B cell (primary cell): ENCODE measurements at regions not wholly inside any gene's neighbourhood (a gene's known extent, or its start where the extent isn't known, plus 50 kb on each side); places are given as distances from the start of the nearest gene placed in this dataset.

Experiments
- ATAC-seq: fragments of 200-7000 bp; cut with Tn5 transposase; one replicate; pipeline ENCODE4 v1.10.0; 2021; ENCODE audit warnings: low read depth, mild to moderate bottlenecking, moderate number of reproducible peaks, moderate library complexity
- CTCF ChIA-PET: fragments of 350-600 bp; sonication (Branson Sonifier 250); formaldehyde crosslinking; loops from one replicate; lab custom pipeline; 2021; ENCODE audit warnings: antibody characterized with exemption, inconsistent platforms; lab: Charles Lee
- POLR2A ChIA-PET: fragments of 350-600 bp; sonication (Branson Sonifier 250); formaldehyde crosslinking; loops from one replicate; lab custom pipeline; 2021; ENCODE audit warnings: antibody characterized with exemption; lab: Charles Lee
- DNase-seq: peaks from one replicate; pipeline ENCODE4 v3.0.0; 2013
- H2AFZ ChIP-seq: 2 replicates; pipeline ENCODE4 v1.6.1; 2012; ENCODE audit warnings: mild to moderate bottlenecking, low read depth, low read length; ENCODE audit not compliant: insufficient read depth, poor library complexity, severe bottlenecking
- H3K27ac ChIP-seq, 2 donors: 1 replicate in 1 of 2; 2 replicates in 1 of 2; pipeline ENCODE4 v1.5.1; 2012 to 2013; ENCODE audit warnings: low read length in 2 of 2, mild to moderate bottlenecking in 2 of 2, moderate library complexity in 1 of 2
- H3K27me3 ChIP-seq, 4 experiments: fragments of 200-600 bp in 1 of 4; sonication (generic) in 1 of 4; replicated peaks in 1 of 4; 1 replicate in 2 of 4; 2 replicates in 2 of 4; pipeline versions ENCODE4 v1.6.1 to v1.7.0; 2013 to 2016; ENCODE audit warnings: low read length in 3 of 4, mild to moderate bottlenecking in 2 of 4, mixed read lengths in 1 of 4, moderate library complexity in 1 of 4; ENCODE audit not compliant: insufficient read depth in 4 of 4, control insufficient read depth in 3 of 4; ENCODE audit errors: control extremely low read depth in 1 of 4
- H3K36me3 ChIP-seq, 2 experiments: replicated peaks in 1 of 2; 1 replicate in 1 of 2; 2 replicates in 1 of 2; pipeline versions ENCODE4 v1.6.1 to v1.7.1; 2013; ENCODE audit warnings: low read length in 1 of 2; ENCODE audit not compliant: insufficient read depth in 2 of 2, control insufficient read depth in 1 of 2; ENCODE audit errors: control extremely low read depth in 1 of 2, extremely low read depth in 1 of 2
- H3K4me1 ChIP-seq, 2 donors: fragments of 200-600 bp in 1 of 2; sonication (generic) in 1 of 2; 1 replicate in 1 of 2; 2 replicates in 1 of 2; pipeline versions ENCODE4 v1.5.1 to v1.6.1; 2013 to 2017; ENCODE audit warnings: low read length in 2 of 2; ENCODE audit not compliant: control insufficient read depth in 2 of 2, insufficient read depth in 2 of 2
- H3K4me2 ChIP-seq: replicated peaks from 2 replicates; pipeline ENCODE3; 2012; ENCODE audit warnings: mild to moderate bottlenecking, low read depth, low read length; ENCODE audit not compliant: poor library complexity, severe bottlenecking
- H3K4me3 ChIP-seq, 5 experiments: fragments of 200-600 bp in 1 of 5; sonication (generic) in 1 of 5; 1 replicate in 3 of 5; 2 replicates in 2 of 5; pipeline versions ENCODE4 v1.5.1 to v1.7.0; 2011 to 2016; ENCODE audit warnings: low read length in 4 of 5, mild to moderate bottlenecking in 4 of 5, low read depth in 2 of 5, control low read depth in 1 of 5, moderate library complexity in 1 of 5; ENCODE audit not compliant: insufficient read depth in 1 of 5; ENCODE audit errors: control extremely low read depth in 1 of 5, extremely low read depth in 1 of 5
- H3K79me2 ChIP-seq: fragments of 200-600 bp; sonication (generic); one replicate; pipeline ENCODE4 v1.6.0; 2016; ENCODE audit warnings: low read length; ENCODE audit not compliant: control insufficient read depth, insufficient read depth
- H3K9ac ChIP-seq: fragments of 200-600 bp; sonication (generic); 2 replicates; pipeline ENCODE4 v1.6.1; 2017; ENCODE audit warnings: mild to moderate bottlenecking, low read length, moderate library complexity
- H3K9me3 ChIP-seq, 3 donors: one replicate each; pipeline versions ENCODE4 v1.6.1 to v1.7.1; 2013; ENCODE audit warnings: low read length in 2 of 3; ENCODE audit not compliant: control insufficient read depth in 2 of 3, insufficient read depth in 1 of 3; ENCODE audit errors: control extremely low read depth in 1 of 3
- H4K20me1 ChIP-seq: 2 replicates; pipeline ENCODE4 v1.6.0; 2012; ENCODE audit warnings: mild to moderate bottlenecking, low read length; ENCODE audit not compliant: insufficient read depth, control insufficient read depth, poor library complexity, severe bottlenecking
- H3K27ac Mint-ChIP-seq: one replicate; pipeline ENCODE4 v1.8.0; 2021; ENCODE audit warnings: mixed read lengths
- H3K27me3 Mint-ChIP-seq: one replicate; pipeline ENCODE4 v1.8.0; 2021; ENCODE audit warnings: mixed read lengths
- H3K4me1 Mint-ChIP-seq: one replicate; pipeline ENCODE4 v1.8.0; 2021; ENCODE audit warnings: mixed read lengths
- H3K4me3 Mint-ChIP-seq: one replicate; pipeline ENCODE4 v1.8.0; 2021; ENCODE audit warnings: mixed read lengths
- H3K9me3 Mint-ChIP-seq: one replicate; pipeline ENCODE4 v1.8.0; 2022; ENCODE audit warnings: mixed read lengths; ENCODE audit not compliant: insufficient read depth
- EZH2 ChIP-seq: IDR thresholded peaks from 2 replicates; pipeline ENCODE4 v1.6.1; 2012; ENCODE audit warnings: borderline replicate concordance, low read depth, mild to moderate bottlenecking, moderate library complexity, low read length; ENCODE audit not compliant: insufficient read depth, poor library complexity, severe bottlenecking
- WGBS: methylation state at CpG from one replicate; pipeline ENCODE4 v1.1.5; 2013; ENCODE audit warnings: missing lambda C conversion rate; ENCODE audit not compliant: insufficient coverage; 5-methylcytosine and 5-hydroxymethylcytosine counted together
- intact Hi-C: fragments of 100-400 bp; cut with micrococcal nuclease; formaldehyde crosslinking; loops from one replicate; pipeline ENCODE4 v1.10.0; 2022
- TF ChIP-seq, protein P1 (sequence below): fragments of 200-600 bp; IDR thresholded peaks from one replicate; pipeline ENCODE4 v1.8.0; 2022; ENCODE audit warnings: antibody characterized with exemption, mild to moderate bottlenecking

DNA sequence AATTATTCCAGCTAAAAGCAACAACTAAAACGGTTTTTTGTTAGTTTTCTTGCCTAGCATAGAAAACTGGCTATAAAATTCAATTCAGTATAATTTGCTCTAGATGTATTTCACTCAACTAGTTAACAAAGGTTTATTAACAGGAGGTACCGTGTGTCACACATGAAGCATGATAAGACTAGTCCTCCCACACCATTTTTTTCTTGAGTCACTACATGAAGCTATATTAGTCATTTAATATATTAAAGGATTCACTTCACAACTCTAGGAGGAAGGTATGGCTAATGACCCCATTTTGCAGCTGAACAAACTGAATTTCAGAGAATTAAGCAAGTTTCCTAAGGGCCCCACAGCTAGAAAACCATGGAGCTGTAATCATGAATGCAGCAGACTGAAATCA lies 307.8 kb upstream of the USP25 start:
- intact Hi-C loops = no loop called here
- Mint-ChIP-seq H3K4me1 (no peaks in the 10 kb centered on the region), H3K27me3 (no peaks in the 10 kb centered on the region), H3K9me3 (no peaks in the 10 kb centered on the region), H3K4me3 (no peak overlapping the region), H3K27ac (no peak overlapping the region)
- H3K36me3 ChIP-seq = no peaks in the 10 kb centered on the region
- H3K27ac ChIP-seq = no peak overlapping the region
- POLR2A ChIA-PET = no interaction called here
- DNase-seq (no peak), ATAC-seq (no peak)
- H2AFZ ChIP-seq = no peak overlapping the region
- H3K4me3 ChIP-seq = no peak overlapping the region
- no peaks in the 10 kb centered on the region for H3K79me2 ChIP-seq
- no peaks in the 10 kb centered on the region for H4K20me1 ChIP-seq
- no peak overlapping the region for H3K9ac ChIP-seq
- no peak overlapping the region for H3K4me2 ChIP-seq
- no peaks in the 10 kb centered on the region for H3K9me3 ChIP-seq
- H3K4me1 ChIP-seq = no peaks in the 10 kb centered on the region
- no peaks in the 10 kb centered on the region for H3K27me3 ChIP-seq
- CTCF ChIA-PET = no interaction called here
- TF ChIP-seq EZH2 = no peak
- TF ChIP-seq, protein P1, sequence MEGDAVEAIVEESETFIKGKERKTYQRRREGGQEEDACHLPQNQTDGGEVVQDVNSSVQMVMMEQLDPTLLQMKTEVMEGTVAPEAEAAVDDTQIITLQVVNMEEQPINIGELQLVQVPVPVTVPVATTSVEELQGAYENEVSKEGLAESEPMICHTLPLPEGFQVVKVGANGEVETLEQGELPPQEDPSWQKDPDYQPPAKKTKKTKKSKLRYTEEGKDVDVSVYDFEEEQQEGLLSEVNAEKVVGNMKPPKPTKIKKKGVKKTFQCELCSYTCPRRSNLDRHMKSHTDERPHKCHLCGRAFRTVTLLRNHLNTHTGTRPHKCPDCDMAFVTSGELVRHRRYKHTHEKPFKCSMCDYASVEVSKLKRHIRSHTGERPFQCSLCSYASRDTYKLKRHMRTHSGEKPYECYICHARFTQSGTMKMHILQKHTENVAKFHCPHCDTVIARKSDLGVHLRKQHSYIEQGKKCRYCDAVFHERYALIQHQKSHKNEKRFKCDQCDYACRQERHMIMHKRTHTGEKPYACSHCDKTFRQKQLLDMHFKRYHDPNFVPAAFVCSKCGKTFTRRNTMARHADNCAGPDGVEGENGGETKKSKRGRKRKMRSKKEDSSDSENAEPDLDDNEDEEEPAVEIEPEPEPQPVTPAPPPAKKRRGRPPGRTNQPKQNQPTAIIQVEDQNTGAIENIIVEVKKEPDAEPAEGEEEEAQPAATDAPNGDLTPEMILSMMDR = no peak
- no CpG with 5 or more reads among the region's 2 CpGs for WGBS

DNA sequence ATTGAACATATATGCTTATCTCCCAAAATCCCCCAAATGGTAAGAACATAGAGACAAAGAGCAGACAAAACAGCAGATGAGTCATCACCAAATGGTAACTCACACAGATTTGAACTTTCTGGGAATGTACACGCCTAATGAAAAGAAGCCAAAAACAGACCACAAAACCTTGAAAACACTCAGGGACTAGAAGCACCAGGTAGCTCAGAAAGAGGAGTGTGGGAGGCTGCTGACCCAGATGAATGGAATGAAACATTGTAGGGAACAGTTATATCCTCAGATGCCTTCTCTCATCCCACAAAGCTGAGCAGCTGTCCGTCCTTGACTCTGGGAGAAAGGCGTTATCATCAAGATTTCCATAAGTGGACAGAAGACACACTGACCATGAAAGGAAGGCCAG lies 307.0 kb upstream of the USP25 start:
- TF ChIP-seq, protein P1 = no peak
- no peak for TF ChIP-seq EZH2
- no peak for ATAC-seq
- H3K27me3 Mint-ChIP-seq = no peaks in the 10 kb centered on the region

More for the DNA sequence above, 307.0 kb upstream of the USP25 start:
- Mint-ChIP-seq H3K9me3 (no peaks in the 10 kb centered on the region), H3K27ac (no peak overlapping the region), H3K4me1 (no peaks in the 10 kb centered on the region), H3K4me3 (no peak overlapping the region)
- Histone ChIP-seq H3K27me3 (no peaks in the 10 kb centered on the region), H3K27ac (no peak overlapping the region), H3K9me3 (no peaks in the 10 kb centered on the region), H3K4me2 (no peak overlapping the region), H3K9ac (no peak overlapping the region), H3K4me1 (no peaks in the 10 kb centered on the region), H4K20me1 (no peaks in the 10 kb centered on the region), H2AFZ (no peak overlapping the region), H3K79me2 (no peaks in the 10 kb centered on the region), H3K4me3 (no peak overlapping the region), H3K36me3 (no peaks in the 10 kb centered on the region)
- DNase-seq = no peak
- POLR2A ChIA-PET = no interaction called here
- CTCF ChIA-PET = no interaction called here
- no CpG with 5 or more reads among the region's 3 CpGs for WGBS
- intact Hi-C loops = no loop called here
